ENCODE measurements at regions not wholly inside any gene's neighbourhood (a gene's known extent, or its start where the extent isn't known, plus 50 kb on each side); places are given as distances from the start of the nearest gene placed in this dataset.

DNA sequence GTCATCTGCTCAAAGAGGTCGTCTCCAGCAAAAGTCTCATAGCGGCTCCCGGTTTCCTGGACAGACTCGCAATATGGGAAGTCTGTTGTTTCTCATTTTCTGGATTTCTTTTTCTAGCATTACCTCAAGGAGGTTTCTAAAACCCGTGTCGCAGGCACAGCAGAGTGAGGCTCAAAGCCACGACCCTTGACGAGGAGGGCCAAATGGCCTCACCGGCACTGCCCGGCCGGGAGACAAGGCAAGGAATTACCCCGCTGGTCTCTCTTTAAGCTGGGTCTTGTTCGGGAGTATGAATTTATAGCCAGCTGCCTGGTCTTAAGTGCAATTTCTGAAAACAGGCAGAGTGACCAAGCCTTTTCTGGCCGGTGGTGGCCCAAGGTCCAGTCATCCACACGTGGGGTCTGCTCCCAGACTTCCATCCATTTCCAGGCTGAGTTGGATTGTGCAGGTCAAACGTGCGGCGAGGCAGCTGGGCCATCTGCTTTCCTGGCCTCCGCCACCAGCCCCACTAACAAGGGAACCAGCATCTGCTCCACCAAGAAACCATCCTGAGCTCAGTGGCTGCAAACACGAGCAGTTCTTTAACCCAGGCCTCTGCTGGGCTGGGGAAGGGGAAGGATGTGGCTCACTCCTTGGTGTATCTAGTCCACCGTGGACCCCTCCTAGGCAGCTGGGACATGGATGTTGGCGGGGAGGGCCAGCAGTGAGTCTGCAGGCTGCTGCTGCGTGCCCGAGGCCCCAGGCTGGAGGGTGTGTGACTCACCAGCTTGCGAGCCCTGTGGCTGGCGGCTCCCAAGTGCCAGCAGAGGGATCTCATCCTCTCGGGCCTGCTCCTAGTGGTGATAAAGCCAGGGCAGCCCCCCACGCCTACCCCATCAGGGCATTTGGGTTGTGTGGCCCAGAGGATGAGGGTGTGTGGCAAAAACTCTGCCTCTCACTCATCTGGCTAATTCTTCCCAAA, 55.6 kb upstream of the COL5A1 start:
- DNase-seq (ENCODE audit: low spot score), result no peak

GRCh38 chr9:134589748-134590147, 51.9 kb upstream of the COL5A1 start:
- DNase-seq (ENCODE audit: low spot score), result no peak

GRCh38 chr9:134590240-134591081, 51.1 kb upstream of the COL5A1 start:
- DNase-seq (ENCODE audit: low spot score), result no peak

GRCh38 chr9:134591082-134591571, 50.5 kb upstream of the COL5A1 start:
- DNase-seq (ENCODE audit: low spot score), result no peak

DNA sequence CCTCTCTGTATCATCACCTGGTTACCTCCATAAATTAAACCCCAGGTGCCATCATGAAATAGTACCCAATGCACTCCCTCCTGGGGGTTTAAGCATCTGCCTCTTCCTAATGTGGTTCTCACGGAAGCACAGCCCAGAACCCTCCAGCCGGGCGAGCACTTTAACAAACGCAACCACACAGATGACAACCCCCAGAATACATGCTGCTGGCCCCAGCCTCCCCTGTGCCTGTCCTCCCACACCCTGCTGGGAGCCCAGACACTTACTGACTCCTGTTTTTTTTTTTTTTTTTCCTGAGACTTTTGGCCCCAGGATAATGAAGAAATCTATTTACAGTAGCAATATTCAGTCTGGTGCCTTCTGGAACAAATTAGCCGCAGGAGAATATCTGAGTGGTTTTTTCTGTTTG, 50.0 kb upstream of the COL5A1 start:
- no peak for DNase-seq (ENCODE audit: low spot score)

All from globus pallidus (tissue), 1 donor.